Sciatic nerve (tissue), 2 donors: ENCODE measurements at regions not wholly inside any gene's neighbourhood (a gene's known extent, or its start where the extent isn't known, plus 50 kb on each side); places are given as distances from the start of the nearest gene placed in this dataset.
"Not testable (repeated sequence)": the region's sequence is repeated elsewhere in the genome, so short reads cannot be mapped to it uniquely, and the experiment has no call there.

ENCODE experiments used
- ATAC-seq: fragments of 200-7000 bp; cut with Tn5 transposase; one replicate; pipeline ENCODE4 v1.9.1; 2020; ENCODE audit warnings: mild to moderate bottlenecking, moderate library complexity
- DNase-seq: peaks from one replicate; pipeline ENCODE4 v3.0.0-alpha.2; 2020; ENCODE audit warnings: low spot score
- intact Hi-C: fragments of 100-400 bp; cut with DNase I; formaldehyde crosslinking; loops from one replicate; pipeline ENCODE4 v1.14.2; 2022
- donor health status: DM: no; HTN: no; CAD: no.
- donor health status: DM: no; HTN: no; CAD: no.

GRCh38 chr3:72633534-72633933 lies 214.7 kb downstream of the SHQ1 start:
- DNase-seq: no peak
- no peak for ATAC-seq
- intact Hi-C loops: loop anchor here (10.0 kb wide), 1 partner anchor 1949 kb away; no protein-coding TSS in a partner anchor

- ATAC-seq: no peak
- DNase-seq: no peak
- intact Hi-C loops: loop anchor here (10.0 kb wide), 1 partner anchor 1948 kb away; no protein-coding TSS in a partner anchor
These were observed 215.1 kb downstream of the SHQ1 start for GRCh38 chr3:72633121-72633520.

- DNase-seq: no peak
- intact Hi-C loops: loop anchor here (10.0 kb wide), 1 partner anchor 1947 kb away; no protein-coding TSS in a partner anchor
- no peak for ATAC-seq
These were observed 216.1 kb downstream of the SHQ1 start for GRCh38 chr3:72632129-72632528.

- no peak for DNase-seq
- ATAC-seq: peak; percentile 73
- intact Hi-C loops: loop anchor here (10.0 kb wide), 1 partner anchor 1946 kb away; no protein-coding TSS in a partner anchor
These were observed 217.3 kb downstream of the SHQ1 start for GRCh38 chr3:72630969-72631344.

GRCh38 chr3:72630327-72630968 lies 217.8 kb downstream of the SHQ1 start:
- DNase-seq: no peak
- intact Hi-C loops: loop anchor here (10.0 kb wide), 1 partner anchor 1946 kb away; no protein-coding TSS in a partner anchor
- peak; percentile 77 for ATAC-seq

- no peak for DNase-seq
- intact Hi-C loops: no loop called here
- no peak for ATAC-seq
These were observed 219.0 kb downstream of the SHQ1 start for GRCh38 chr3:72629191-72629631.

- ATAC-seq (no peak), DNase-seq (no peak)
- intact Hi-C loops: no loop called here
These were observed 220.2 kb downstream of the SHQ1 start for GRCh38 chr3:72628065-72628464.

GRCh38 chr3:72627271-72627670 lies 221.0 kb downstream of the SHQ1 start:
- intact Hi-C loops: no loop called here
- no peak for ATAC-seq
- DNase-seq: no peak

- ATAC-seq (no peak), DNase-seq (no peak)
- intact Hi-C loops: no loop called here
These were observed 222.5 kb downstream of the SHQ1 start for GRCh38 chr3:72625602-72626337.

GRCh38 chr3:72624656-72625055 lies 223.6 kb downstream of the SHQ1 start:
- intact Hi-C loops: no loop called here
- ATAC-seq (no peak), DNase-seq (no peak)

- DNase-seq (no peak), ATAC-seq (no peak)
- intact Hi-C loops: no loop called here
These were observed 229.5 kb downstream of the SHQ1 start for GRCh38 chr3:72618739-72619138.

- intact Hi-C loops: no loop called here
- no peak for ATAC-seq
- DNase-seq: no peak
These were observed 230.7 kb downstream of the SHQ1 start for GRCh38 chr3:72617424-72618024.

- ATAC-seq (no peak), DNase-seq (no peak)
- intact Hi-C loops: no loop called here
These were observed 232.5 kb downstream of the SHQ1 start for GRCh38 chr3:72615776-72616175.

GRCh38 chr3:72615182-72615581 lies 233.1 kb downstream of the SHQ1 start:
- intact Hi-C loops: no loop called here
- DNase-seq (no peak), ATAC-seq (no peak)

GRCh38 chr3:72614394-72615074 lies 233.7 kb downstream of the SHQ1 start:
- intact Hi-C loops: no loop called here
- DNase-seq (no peak), ATAC-seq (no peak)

- intact Hi-C loops: no loop called here
- ATAC-seq: no peak
- DNase-seq: no peak
These were observed 234.4 kb downstream of the SHQ1 start for GRCh38 chr3:72613871-72614270.

GRCh38 chr3:72609114-72609513 lies 239.1 kb downstream of the SHQ1 start:
- ATAC-seq, intact Hi-C loops, DNase-seq: not testable (repeated sequence)

GRCh38 chr3:72606005-72606800 lies 242.0 kb downstream of the SHQ1 start:
- no peak for DNase-seq
- intact Hi-C loops: no loop called here
- ATAC-seq: no peak

GRCh38 chr3:72604328-72604727 lies 243.9 kb downstream of the SHQ1 start:
- DNase-seq (no peak), ATAC-seq (peak; percentile 30)
- intact Hi-C loops: no loop called here
